Sigmoid colon (tissue), 4 donors: ENCODE measurements at regions not wholly inside any gene's neighbourhood (a gene's known extent, or its start where the extent isn't known, plus 50 kb on each side); places are given as distances from the start of the nearest gene placed in this dataset.

Experiments used
- EP300 ChIP-seq, 4 donors: sonication (generic); formaldehyde crosslinking; IDR thresholded peaks; one replicate each; pipeline ENCODE4 v1.6.1; 2017; ENCODE audit warnings: antibody characterized with exemption in 4 of 4
- POLR2A ChIP-seq, 2 donors: fragments of 450-650 bp; IDR thresholded peaks; one replicate each; pipeline ENCODE4 v1.6.1; 2016; ENCODE audit warnings: antibody characterized with exemption in 2 of 2, mild to moderate bottlenecking in 2 of 2, moderate library complexity in 2 of 2
- POLR2AphosphoS5 ChIP-seq, 4 donors: sonication (generic); formaldehyde crosslinking; IDR thresholded peaks; one replicate each; pipeline ENCODE4 v1.6.1; 2017; ENCODE audit warnings: antibody characterized with exemption in 4 of 4
- TF ChIP-seq, protein P1 (sequence below), 4 experiments: fragments of 450-650 bp in 3 of 4; fragments of 200-600 bp in 1 of 4; IDR thresholded peaks; one replicate each; pipeline ENCODE4 v1.5.1; 2016 to 2019; ENCODE audit warnings: antibody characterized with exemption in 4 of 4, mild to moderate bottlenecking in 3 of 4, moderate library complexity in 2 of 4

DNA sequence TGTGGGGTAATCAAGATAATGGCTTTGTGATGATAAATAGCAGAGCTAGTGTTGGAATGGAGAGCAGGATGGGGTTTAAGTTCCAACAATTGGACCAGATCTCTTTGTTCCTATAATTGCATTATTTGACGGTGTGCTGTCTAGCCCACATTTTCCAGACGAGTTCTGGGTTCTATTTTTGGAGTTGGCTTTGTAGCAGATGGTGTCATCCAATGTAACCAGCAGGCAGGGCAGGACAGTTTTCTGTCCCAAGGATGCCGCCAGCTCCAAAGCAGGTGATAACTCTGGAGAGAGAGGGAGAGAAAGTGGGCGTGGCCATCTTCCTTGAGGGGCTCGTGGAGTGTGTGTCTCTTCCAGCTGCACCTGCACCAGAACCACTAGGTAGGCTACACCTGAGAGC, 251.3 kb downstream of the KIF4B start:
- TF ChIP-seq, protein P1, sequence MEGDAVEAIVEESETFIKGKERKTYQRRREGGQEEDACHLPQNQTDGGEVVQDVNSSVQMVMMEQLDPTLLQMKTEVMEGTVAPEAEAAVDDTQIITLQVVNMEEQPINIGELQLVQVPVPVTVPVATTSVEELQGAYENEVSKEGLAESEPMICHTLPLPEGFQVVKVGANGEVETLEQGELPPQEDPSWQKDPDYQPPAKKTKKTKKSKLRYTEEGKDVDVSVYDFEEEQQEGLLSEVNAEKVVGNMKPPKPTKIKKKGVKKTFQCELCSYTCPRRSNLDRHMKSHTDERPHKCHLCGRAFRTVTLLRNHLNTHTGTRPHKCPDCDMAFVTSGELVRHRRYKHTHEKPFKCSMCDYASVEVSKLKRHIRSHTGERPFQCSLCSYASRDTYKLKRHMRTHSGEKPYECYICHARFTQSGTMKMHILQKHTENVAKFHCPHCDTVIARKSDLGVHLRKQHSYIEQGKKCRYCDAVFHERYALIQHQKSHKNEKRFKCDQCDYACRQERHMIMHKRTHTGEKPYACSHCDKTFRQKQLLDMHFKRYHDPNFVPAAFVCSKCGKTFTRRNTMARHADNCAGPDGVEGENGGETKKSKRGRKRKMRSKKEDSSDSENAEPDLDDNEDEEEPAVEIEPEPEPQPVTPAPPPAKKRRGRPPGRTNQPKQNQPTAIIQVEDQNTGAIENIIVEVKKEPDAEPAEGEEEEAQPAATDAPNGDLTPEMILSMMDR (IDR thresholded peaks at IDR 0.05) = no peak
- no peak for TF ChIP-seq POLR2AphosphoS5 (IDR thresholded peaks at IDR 0.05)
- no peak for TF ChIP-seq EP300 (IDR thresholded peaks at IDR 0.05)
- no peak for TF ChIP-seq POLR2A (IDR thresholded peaks at IDR 0.05)
